Erythroblast (primary cell): ENCODE measurements at regions not wholly inside any gene's neighbourhood (a gene's known extent, or its start where the extent isn't known, plus 50 kb on each side); places are given as distances from the start of the nearest gene placed in this dataset.

Experiments used
- GATA1 ChIP-seq: IDR thresholded peaks from 2 replicates; pipeline ENCODE4 v1.6.1; 2011; ENCODE audit warnings: low read depth, mild to moderate bottlenecking, control low read depth, low read length, moderate library complexity
- POLR2A ChIP-seq: IDR thresholded peaks from 2 replicates; pipeline ENCODE4 v1.6.1; 2011; ENCODE audit warnings: mild to moderate bottlenecking, low read length

DNA sequence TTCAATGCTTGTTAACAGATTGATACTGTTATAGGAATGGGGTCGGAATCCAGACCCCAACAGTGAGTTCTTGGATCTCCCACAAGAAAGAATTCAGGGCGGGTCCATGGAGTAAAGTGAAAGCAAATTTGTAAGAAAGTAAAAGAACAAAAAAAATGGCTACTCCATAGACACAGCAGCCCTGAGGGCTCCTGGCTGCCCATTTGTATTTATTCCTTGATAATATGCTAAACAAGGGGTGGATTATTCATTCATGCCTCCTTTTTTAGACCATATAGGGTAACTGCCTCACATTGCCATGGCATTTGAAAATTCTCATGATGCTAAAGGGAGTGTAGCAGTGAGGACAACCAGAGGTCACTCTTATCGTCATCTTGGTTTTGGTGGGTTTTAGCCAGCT lies 717.2 kb upstream of the KCND2 start:
- TF ChIP-seq POLR2A (no peak), GATA1 (no peak)
